GM11168 (cell line): ENCODE measurements at regions not wholly inside any gene's neighbourhood (a gene's known extent, or its start where the extent isn't known, plus 50 kb on each side); places are given as distances from the start of the nearest gene placed in this dataset.

Experiments used
- in situ Hi-C: fragments of 300-500 bp; cut with MboI; formaldehyde crosslinking; loops from one replicate; pipeline ENCODE4 v1.12.0; 2022; ENCODE audit warnings: low sequenced_read_pairs; ENCODE audit not compliant: unreplicated experiment

DNA sequence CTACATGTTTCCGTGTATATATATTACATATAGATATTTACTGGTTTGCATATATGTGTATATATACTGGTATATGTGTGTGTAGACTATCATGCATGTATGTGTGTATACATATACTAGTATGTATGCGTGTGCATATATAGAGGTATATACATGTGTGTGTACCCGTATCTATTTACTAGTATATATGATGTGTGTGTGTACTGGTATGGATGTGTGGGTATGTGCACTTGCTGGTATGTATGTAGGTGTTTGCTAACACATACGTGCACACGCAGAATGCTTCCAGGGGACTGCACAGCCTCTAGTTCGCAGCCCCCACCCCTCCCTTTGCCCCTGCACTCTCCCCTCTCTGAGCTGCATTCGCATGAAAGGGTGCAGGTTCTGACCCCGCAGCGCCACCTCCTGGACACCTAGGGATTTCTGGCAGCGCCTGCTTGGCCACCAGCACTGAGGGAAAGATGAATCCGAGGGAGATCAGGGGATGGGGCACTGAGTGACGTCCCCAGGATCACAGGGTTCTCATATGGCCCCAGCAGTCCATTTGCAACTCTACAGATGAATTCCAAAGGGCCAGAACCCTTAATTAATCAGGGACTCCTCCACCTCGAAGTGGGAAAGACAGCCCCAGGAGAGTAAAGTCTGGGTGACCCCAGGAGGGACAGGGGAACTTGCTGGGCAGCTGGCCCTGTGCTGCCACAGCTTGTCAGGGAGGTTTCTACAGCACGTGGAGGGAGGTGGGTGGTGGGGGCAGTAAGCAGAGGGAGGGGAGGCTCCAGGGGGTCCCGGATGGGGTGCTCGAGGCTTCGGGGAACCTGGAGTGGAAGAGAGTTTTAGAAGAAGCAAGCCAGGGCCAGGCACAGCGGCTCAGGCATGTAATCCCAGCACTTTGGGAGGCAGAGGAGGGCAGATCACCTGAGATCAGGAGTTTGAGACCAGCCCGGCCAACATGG, 66.8 kb upstream of the ASAP2 start:
- in situ Hi-C loops, result loop anchor here (25.0 kb wide), 1 partner anchor 277 kb away; no protein-coding TSS in a partner anchor

DNA sequence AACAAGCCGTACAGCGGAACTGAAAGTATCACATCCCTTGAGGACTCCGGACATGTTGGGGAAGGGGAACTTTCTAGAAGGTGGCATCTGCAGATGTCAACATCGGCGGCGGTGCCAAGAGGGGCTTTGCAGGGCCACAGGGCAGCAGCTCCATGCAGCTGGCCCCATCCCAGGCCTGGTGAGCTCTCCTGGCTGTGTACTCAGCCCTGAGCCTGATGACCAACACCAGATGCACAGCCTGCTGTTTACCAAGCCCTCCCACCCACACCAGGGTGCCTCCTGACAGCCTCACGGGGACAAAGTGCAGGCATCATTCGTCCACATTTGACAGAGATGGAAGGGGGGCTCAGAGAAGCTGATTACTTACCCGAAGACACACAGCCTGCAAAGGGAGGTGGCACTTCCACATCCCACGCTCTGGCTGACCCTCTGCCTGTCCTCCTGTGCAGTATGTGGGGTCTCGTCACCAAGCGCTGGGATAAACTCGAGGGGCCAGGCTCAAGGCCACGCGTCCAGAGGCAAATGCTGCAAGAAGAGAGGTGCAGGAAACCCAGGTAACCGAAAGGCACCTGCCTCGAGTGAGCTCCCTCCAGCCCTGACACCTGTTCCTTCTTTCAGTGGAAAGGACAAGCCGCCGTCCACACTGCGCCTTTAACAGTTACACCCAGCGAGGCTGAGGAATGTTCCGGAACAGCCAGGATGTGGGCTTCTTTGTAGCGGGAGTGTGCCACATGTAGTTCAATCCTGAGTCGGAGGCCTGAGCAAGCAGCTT, 69.0 kb upstream of the ASAP2 start:
- in situ Hi-C loops, result loop anchor here (25.0 kb wide), 1 partner anchor 275 kb away; no protein-coding TSS in a partner anchor

DNA sequence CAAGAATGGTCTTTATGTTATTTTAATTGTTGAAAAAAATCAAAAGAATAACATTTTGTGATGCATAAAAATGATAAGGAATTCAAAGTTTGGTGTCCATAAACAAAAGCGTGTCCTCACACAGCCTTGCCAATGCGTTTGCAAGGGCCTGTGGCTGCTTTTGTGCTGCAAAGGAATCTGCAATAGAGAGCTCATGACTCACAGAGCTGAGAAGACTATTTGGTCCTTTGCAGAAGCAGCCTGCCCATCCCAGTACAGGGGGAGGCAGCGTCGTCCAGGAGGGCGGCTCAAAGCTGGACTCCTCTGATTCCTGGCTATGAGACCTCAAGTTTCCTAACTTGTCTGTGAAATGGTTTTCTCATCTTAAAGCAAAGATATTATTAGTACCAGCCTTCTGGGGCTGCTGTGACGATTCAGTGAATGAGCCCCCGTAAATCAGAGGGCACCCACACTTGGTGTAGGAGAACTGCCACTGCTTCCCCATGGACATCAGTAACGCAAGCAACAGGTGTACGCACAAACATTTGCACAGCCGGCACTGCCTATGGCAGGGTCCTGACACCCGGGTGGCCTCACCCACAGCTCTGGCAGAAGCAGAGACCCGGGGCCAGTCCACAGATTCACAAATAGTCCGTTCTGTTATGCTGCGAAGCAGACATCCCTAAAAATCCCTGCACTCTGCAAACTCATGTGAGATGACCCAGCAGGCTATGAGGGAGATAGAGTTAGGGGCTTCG, 70.6 kb upstream of the ASAP2 start:
- in situ Hi-C loops, result loop anchor here (25.0 kb wide), 1 partner anchor 274 kb away; no protein-coding TSS in a partner anchor

DNA sequence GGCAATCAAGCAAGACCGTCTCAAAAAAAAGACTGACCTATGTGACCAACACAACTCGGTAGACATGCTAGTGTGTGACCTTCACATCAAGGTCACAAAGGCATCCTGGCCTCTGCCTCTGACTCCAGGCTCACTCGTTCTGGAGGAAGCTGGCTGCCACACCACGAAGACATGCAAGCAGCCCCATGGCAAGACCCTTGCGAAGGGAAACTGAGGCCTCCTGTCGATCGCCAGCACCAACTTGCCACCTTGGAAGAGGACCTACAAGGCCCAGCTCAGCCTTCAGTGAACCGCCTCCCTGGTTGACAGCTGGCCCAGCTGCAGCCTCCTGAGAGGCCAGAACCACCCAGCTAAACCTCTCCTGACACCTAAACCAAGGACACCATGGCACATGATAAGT, 79.3 kb upstream of the ASAP2 start:
- in situ Hi-C loops, result loop anchor here (25.0 kb wide), 1 partner anchor 265 kb away; no protein-coding TSS in a partner anchor

DNA sequence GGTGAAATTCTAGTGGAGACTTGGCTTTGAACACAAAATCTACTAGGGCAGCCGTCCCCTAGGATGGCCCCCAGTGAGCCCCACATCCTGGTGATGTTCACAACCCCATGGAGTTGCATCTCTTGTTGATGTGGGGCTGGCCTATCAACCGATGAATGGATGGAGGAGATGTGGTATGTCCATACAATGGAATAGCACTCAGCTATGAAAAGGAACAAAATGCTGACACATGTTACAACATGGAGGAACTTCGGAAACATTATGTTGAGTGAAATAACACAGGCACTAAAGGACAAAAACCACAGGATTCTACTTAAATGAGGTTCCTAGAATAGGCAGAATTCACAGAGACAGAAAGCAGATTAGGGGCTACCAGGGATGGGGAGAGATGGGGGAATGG, 80.1 kb upstream of the ASAP2 start:
- in situ Hi-C loops, result loop anchor here (25.0 kb wide), 1 partner anchor 264 kb away; no protein-coding TSS in a partner anchor

DNA sequence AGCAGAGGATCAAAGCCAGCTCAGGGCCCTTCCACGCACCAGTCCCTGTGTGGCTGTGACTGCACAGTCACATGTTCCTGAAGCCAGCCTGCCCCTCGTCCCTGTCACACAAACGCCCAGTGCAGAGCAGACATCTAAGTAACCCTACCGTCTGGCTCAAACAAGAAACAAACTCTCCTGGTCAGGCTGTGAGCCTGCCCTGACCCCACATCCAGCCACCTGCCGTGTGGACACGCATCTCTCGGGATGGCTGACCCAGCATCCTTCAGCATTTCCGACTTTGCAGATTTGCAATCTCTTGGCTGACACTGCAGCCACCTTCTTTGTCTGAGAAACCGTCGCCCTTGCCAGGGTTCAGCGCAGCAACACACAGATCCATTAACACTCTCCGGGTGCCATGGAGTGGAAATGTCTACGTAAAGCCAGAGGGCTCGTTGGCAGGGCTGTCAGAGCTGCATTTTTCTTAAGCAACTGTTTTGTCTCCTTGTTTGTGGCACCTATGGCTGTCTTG, 82.3 kb upstream of the ASAP2 start:
- in situ Hi-C loops, result no loop called here

DNA sequence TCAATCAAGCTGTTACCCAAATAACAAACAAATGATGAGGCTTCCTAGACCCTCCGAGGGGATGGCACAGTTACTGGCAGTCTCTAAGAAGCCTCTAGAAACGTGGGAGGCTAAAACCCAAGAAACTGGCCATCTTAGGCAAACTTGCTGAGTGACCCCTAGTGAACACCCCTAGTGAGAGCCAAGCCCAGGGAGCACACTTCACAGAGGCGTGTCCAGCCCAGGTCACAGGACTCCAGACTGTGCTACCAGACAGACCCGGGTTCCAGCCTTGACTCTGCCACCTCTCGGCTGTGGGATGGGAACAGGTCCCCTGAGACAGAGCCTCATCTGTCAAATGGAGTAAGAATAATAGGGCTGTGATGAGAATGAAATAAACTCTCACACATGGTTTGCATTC, 83.5 kb upstream of the ASAP2 start:
- in situ Hi-C loops, result no loop called here

DNA sequence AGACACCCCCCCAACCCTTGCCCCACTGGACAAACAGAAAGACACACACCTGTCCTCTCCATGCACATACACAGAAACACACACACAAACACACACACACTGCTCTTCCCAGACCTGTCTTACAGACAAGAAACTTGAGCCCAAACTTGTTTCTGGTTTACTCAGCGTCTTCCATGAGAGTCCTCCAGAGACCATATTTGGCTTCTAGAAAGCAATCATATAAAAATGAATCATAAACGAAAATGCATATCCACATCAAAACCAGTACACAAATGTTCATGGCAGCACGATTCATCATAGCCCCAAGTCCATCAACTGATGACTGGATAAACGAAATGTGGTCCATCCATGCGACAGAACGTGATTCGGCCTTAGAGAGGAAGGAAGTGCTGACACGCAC, 84.2 kb upstream of the ASAP2 start:
- in situ Hi-C loops, result no loop called here

DNA sequence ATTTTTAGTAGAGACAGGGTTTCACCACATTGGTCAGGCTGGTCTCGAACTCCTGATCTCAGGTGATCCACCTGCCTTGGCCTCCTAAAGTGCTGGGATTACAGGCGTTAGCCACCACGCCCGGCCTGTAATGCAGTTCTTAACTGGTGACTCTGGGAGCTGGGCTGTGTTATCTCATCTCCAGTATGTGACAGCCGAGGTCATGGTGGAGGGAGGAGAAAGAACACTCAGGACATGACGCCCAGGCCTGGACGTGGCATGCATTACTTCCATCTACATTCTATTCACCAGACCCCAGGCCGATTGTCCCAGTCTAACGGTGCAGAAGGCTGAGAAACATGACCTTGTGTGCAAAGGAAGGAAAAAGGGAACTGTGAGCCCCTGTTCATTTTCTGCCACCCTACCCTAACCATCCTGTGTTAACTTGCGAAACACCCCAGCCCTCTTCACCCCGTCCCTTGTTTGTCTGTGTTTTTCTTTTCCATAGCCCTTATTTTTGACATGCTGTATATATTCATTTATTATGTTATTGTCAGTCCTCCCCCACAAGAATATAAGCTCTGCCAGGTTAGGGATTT, 88.1 kb upstream of the ASAP2 start:
- in situ Hi-C loops, result no loop called here

DNA sequence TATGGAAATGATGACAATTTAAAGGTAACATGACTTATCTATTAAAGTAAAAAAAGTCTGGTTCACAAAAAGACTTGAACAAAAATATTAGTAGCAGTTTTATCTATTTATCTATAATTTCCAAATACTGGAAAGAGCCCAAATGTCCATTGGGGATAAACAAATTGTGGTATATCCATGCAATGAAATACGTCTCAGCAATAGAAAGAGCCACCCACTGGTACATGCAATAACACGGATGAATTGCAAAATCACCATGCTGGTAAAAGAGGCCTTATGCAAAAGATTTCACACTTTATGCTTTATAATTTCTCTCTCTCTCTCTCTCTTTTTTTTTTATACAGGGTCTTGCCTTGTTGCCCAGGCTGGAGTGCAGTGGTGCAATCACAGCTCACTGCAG, 91.4 kb upstream of the ASAP2 start:
- in situ Hi-C loops, result no loop called here

DNA sequence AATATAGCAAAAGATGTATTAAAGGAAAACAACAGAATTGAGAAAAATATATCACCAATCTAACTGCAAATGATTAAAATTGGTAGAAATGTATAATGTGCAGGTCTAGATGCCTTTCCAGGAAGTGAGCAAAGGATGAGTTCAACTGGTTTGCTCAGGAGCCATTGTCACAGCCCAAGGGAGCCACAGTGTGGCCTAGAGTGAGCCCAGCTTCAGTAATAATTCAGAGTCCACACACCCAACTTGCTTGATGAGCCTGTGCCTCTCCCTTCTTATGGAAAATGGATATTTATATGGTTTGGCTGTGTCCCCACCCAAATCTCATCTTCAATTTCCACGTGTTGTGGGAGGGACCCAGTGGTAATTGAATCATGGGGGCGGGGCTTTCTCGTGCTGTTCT, 92.2 kb upstream of the ASAP2 start:
- in situ Hi-C loops, result no loop called here

DNA sequence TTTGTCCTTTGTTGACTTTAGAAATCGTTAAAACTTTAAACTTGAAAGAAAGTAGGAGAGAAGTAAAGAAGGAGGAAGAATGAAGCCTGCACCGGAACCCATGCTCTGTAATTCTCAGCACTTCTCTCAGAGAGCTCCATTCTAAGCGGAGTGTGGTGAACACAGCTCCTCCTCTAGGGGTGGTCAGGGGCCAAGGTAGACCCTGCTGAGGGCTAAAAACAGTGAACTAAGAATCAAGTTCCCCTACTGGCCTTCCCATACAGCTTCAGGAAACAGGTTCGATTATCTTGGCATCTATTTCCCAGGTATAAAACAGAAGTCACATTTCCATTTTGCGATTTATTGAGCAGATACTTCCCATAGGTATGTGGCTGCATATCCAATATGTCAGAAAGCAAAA, 92.7 kb upstream of the ASAP2 start:
- in situ Hi-C loops, result no loop called here

DNA sequence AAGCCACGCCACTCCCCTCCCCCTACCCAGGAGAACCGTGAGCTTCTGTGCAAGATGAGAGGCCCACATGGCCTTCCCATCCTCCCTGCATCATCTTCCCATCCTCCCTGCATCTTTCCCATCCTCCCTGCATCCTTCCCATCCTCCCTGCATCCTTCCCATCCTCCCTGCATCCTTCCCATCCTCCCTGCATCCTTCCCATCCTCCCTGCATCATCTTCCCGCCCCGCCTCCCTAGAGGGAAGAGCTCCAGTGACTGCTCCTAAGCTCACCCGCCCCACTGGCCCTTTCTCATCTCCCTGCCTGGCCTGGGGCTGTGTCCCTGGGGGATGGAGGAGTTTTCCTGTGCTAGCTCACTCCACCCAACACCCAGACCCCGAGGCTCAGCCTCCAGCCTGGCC, 93.3 kb upstream of the ASAP2 start:
- in situ Hi-C loops, result no loop called here

DNA sequence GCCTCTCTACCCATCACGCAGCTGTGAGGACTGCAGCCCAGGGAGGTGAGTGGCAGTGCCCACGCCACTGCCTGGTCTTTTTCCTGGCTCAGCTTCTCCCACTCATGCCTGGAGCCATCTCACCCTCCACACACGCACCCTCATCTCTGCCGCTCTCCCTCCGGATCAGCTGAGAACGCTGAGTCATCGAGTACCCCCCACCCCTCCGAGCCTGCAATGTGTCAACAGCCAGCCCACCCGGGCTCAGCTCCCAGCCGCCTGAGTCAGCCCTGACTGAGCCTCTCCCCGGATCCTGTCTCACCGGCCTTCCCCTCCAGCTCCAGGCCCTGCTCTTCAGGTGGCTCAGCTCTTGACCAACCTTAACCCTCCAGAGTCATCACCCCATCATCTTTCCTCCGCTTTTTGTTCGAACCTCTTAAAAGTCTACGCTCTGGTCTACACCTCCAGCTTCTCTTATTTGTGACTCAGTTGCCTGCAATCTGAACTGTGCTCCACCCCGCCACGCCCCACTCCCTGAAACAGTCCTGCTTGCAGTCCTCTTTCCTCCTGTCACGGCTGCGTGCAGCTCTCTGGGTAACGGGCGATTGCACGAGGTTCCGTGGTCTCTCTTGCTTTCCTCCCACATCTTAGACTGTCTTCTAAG, 94.4 kb upstream of the ASAP2 start:
- in situ Hi-C loops, result no loop called here

DNA sequence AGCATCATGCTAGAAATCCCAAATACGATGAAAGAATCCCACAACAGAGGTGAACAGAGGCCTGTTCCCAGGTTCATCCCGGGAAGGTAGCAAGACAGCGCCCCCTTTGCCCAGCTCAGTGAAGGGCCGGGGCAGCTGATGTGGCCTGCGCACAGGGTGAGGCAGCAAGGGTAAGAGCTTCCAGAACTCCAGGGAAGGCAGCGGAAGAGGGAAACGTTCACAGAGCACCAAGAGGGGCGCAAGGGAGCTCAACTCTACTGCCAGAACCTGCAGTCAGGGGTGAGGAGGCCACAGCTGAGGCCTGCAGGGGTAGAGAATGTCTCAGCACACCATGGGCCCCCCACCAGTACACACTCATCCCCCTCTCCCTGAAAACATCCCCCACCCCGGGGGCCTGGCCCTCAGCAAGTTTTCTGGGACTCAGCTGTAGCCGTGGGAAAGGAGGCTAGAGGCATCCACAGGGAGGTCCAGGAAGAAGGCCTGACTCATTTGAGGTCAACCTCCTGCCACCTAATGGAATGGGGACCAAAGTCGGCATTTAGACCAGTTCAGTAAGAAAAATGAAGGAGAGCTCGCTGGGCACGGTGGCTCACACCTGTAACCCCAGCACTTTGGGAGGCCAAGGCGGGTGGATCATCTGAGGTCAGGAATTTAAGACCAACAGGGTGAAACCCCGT, 95.6 kb upstream of the ASAP2 start:
- in situ Hi-C loops, result no loop called here

DNA sequence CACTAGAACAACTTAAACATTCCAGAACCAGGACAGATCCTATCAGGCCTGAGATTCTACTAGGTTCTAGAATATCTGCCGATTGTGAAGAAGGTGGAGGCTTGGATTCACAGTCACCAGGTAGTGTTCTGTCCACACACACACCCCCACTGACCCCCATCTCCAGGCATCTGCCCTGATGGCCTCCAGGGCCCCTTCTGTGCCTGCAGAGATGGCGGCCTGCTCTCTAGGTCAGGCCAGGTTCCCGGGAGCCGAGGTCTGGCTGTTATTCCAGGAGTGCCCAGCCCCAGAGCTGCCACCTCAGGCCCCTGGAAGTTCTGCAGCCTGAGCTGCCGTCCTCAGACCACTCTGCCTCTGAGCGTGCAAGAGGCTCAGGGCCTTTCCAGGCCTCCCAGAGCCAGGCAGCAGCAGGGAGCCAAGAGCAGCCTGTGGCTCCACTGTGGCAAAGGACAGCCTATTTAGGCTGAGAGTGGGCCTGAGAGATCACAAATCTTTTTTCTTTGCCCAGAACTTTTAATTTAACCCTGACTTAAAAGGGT, 96.2 kb upstream of the ASAP2 start:
- in situ Hi-C loops, result no loop called here

DNA sequence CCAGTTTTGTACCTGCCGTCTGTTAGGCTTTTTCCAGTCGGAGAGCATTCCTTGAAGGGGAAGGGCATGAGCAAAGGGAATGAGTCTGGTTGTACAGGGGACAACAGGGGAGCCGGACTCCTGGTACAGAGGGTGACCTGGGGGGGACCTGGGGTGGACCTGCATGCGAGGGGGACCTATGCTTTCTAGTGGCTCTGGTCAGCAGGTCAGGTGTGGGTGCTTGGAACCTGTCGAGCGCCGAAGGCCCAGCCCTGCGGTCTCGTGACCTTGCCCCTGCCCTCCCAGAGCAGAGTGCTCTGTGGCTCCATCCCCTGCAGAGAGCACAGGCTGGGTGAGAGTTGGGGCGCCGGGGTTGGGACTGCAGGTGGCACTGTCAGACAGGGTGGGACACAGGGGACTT, 96.7 kb upstream of the ASAP2 start:
- in situ Hi-C loops, result no loop called here

DNA sequence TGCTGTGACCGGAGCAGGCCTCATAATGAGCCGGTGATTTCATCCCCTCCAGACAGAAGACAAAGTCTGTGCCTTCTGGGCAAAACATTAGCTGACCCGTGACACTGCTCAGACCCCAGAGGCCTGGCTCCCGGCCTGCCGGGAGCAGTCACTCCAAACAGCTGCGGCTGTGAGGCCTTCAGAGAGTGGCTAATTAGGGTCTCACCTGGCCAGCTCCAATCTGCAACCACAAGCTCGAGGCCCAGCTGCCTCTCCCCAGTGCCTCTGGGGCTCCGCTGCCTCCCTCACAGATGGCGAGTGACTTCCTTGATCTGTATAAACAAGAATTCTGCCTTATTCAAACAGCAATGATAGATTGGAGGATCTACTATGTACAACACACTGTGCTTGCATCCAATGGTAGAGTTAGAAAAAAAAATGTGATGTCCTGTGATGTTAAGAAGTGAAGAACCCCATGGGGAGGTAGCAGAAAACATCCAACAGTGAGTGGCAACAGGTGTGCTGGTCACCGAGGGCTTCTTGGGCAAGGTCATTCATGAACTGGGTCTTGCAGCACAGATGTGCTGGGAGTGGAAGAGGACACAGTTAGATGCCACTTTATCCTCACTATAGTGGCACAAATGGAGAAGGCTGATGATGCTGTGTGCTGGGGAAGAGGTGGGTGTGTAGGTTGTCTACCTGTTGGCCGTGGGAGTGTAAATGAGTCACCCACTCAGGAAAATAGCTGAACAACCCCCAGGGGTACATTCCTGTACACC, 98.2 kb upstream of the ASAP2 start:
- in situ Hi-C loops, result no loop called here
